IMR-90 (cell line): ENCODE measurements at regions not wholly inside any gene's neighbourhood (a gene's known extent, or its start where the extent isn't known, plus 50 kb on each side); places are given as distances from the start of the nearest gene placed in this dataset.

Experiments
- ATAC-seq: fragments of 200-7000 bp; cut with Tn5 transposase; 2 replicates; pipeline ENCODE4 v1.9.1; 2020; ENCODE audit warnings: low read depth, mild to moderate bottlenecking, moderate library complexity
- BruUV-seq: library from RNA; stranded (reverse); fragments of 400-500 nt; replicated peaks from 2 replicates; lab custom pipeline; 2021; lab: Mats Ljungman, UMichigan
- CTCF ChIA-PET: fragments of 300-600 bp; formaldehyde crosslinking; extraction: SDS; loops from one replicate; lab custom pipeline; 2021; ENCODE audit warnings: antibody characterized with exemption; lab: Yijun Ruan, JAX
- POLR2A ChIA-PET: fragments of 300-600 bp; sonication (Branson Sonifier 250); formaldehyde crosslinking; loops from one replicate; lab custom pipeline; 2022; ENCODE audit warnings: antibody characterized with exemption; ENCODE audit not compliant: unreplicated experiment; lab: Charles Lee
- DNase-seq: peaks from one replicate; pipeline ENCODE4 v3.0.0; 2013
- H2AFZ ChIP-seq: replicated peaks from 2 replicates; pipeline ENCODE3; 2013; ENCODE audit warnings: low read length, mild to moderate bottlenecking; ENCODE audit not compliant: poor library complexity
- H2AK5ac ChIP-seq: 2 replicates; pipeline ENCODE4 v1.6.1; 2013; ENCODE audit warnings: low read depth, low read length, inconsistent platforms
- H2AK9ac ChIP-seq: replicated peaks from 2 replicates; pipeline ENCODE3; 2013; ENCODE audit warnings: mild to moderate bottlenecking, low read depth, low read length, moderate library complexity; ENCODE audit not compliant: poor library complexity
- H2BK120ac ChIP-seq: 2 replicates; pipeline ENCODE4 v1.6.1; 2013; ENCODE audit warnings: low read depth, low read length, inconsistent platforms
- H2BK15ac ChIP-seq: 3 replicates; pipeline ENCODE4 v1.6.1; 2013; ENCODE audit warnings: low read depth, low read length, inconsistent platforms
- H2BK20ac ChIP-seq: 2 replicates; pipeline ENCODE4 v1.6.1; 2013; ENCODE audit warnings: low read depth, mild to moderate bottlenecking, inconsistent platforms, low read length, moderate library complexity
- H2BK5ac ChIP-seq: 2 replicates; pipeline ENCODE4 v1.6.1; 2013; ENCODE audit warnings: mild to moderate bottlenecking, low read depth, low read length, inconsistent platforms; ENCODE audit not compliant: poor library complexity, severe bottlenecking
- H3K14ac ChIP-seq: replicated peaks from 2 replicates; pipeline ENCODE4 v1.6.1; 2013; ENCODE audit warnings: low read depth, low read length, inconsistent platforms
- H3K18ac ChIP-seq: 2 replicates; pipeline ENCODE4 v1.6.1; 2013; ENCODE audit warnings: low read depth, low read length, control low read depth
- H3K23ac ChIP-seq: 2 replicates; pipeline ENCODE4 v1.6.1; 2013; ENCODE audit warnings: low read depth, low read length, inconsistent platforms
- H3K27ac ChIP-seq: 2 replicates; pipeline ENCODE4 v1.5.1; 2013; ENCODE audit warnings: mild to moderate bottlenecking, control low read depth, low read length; ENCODE audit not compliant: insufficient read depth
- H3K27me3 ChIP-seq: 2 replicates; pipeline ENCODE4 v1.6.1; 2013; ENCODE audit warnings: low read length; ENCODE audit not compliant: control insufficient read depth, insufficient read depth
- H3K36me3 ChIP-seq: 2 replicates; pipeline ENCODE4 v1.6.1; 2013; ENCODE audit warnings: low read length, mixed read lengths; ENCODE audit not compliant: control insufficient read depth, insufficient read depth
- H3K4ac ChIP-seq: 2 replicates; pipeline ENCODE4 v1.6.1; 2013; ENCODE audit warnings: low read depth, low read length, inconsistent platforms
- H3K4me1 ChIP-seq: 2 replicates; pipeline ENCODE4 v1.6.1; 2013; ENCODE audit warnings: low read length, mixed read lengths; ENCODE audit not compliant: control insufficient read depth, insufficient read depth
- H3K4me2 ChIP-seq: 2 replicates; pipeline ENCODE4 v1.6.1; 2013; ENCODE audit warnings: low read depth, mild to moderate bottlenecking, control low read depth, low read length, moderate library complexity
- H3K4me3 ChIP-seq: 2 replicates; pipeline ENCODE4 v1.5.1; 2013; ENCODE audit warnings: low read depth, mild to moderate bottlenecking, control low read depth, low read length, moderate library complexity; ENCODE audit not compliant: insufficient read depth
- H3K56ac ChIP-seq: 2 replicates; pipeline ENCODE4 v1.6.1; 2013; ENCODE audit warnings: low read length, inconsistent platforms; ENCODE audit not compliant: insufficient read depth; ENCODE audit errors: extremely low read depth
- H3K79me1 ChIP-seq, 2 experiments: 2 replicates each; pipeline ENCODE4 v1.6.1; 2013; ENCODE audit warnings: low read length in 2 of 2, inconsistent platforms in 1 of 2, low read depth in 1 of 2
- H3K9ac ChIP-seq: 2 replicates; pipeline ENCODE4 v1.6.1; 2013; ENCODE audit warnings: low read depth, low read length, control low read depth
- H3K9me1 ChIP-seq: 2 replicates; pipeline ENCODE4 v1.6.1; 2013; ENCODE audit warnings: low read length, inconsistent platforms; ENCODE audit not compliant: insufficient read depth
- H3K9me3 ChIP-seq: 2 replicates; pipeline ENCODE4 v1.6.1; 2013; ENCODE audit warnings: low read length; ENCODE audit not compliant: control insufficient read depth, insufficient read depth
- H4K20me1 ChIP-seq: 2 replicates; pipeline ENCODE4 v1.6.1; 2013; ENCODE audit warnings: low read length, inconsistent platforms; ENCODE audit not compliant: insufficient read depth
- H4K5ac ChIP-seq: 2 replicates; pipeline ENCODE4 v1.6.1; 2013; ENCODE audit warnings: mild to moderate bottlenecking, low read depth, low read length, control low read depth
- H4K8ac ChIP-seq, 2 experiments: 2 replicates each; pipeline ENCODE4 v1.6.1; 2013; ENCODE audit warnings: low read depth in 2 of 2, low read length in 2 of 2, control low read depth in 1 of 2, inconsistent platforms in 1 of 2
- H4K91ac ChIP-seq: 2 replicates; pipeline ENCODE4 v1.6.1; 2013; ENCODE audit warnings: low read depth, low read length, inconsistent platforms; ENCODE audit not compliant: insufficient read depth
- FOS ChIP-seq: fragments of 150-350 bp; IDR thresholded peaks from 2 replicates; pipeline ENCODE4 v1.6.1; 2016; ENCODE audit warnings: low read depth, low read length
- NFE2L2 ChIP-seq: fragments of 150-350 bp; IDR thresholded peaks from 2 replicates; pipeline ENCODE4 v1.6.1; 2016; ENCODE audit warnings: low read depth, mild to moderate bottlenecking, low read length
- WGBS, 2 experiments: methylation state at CpG; one replicate each; pipeline versions ENCODE4 v1.1.5 to v1.1.7; 2013; ENCODE audit warnings: missing lambda C conversion rate in 2 of 2; ENCODE audit not compliant: insufficient read length in 1 of 2; ENCODE audit errors: extremely low coverage in 2 of 2; 5-methylcytosine and 5-hydroxymethylcytosine counted together
- dilution Hi-C: fragments of 300-500 bp; cut with HindIII; formaldehyde crosslinking; loops from one replicate; pipeline ENCODE4 v1.14.3; 2018; ENCODE audit warnings: low sequenced_read_pairs; ENCODE audit not compliant: unreplicated experiment
- in situ Hi-C: fragments of 300-500 bp; cut with MboI; formaldehyde crosslinking; loops from 3 replicates; pipeline ENCODE4 v1.14.3; 2019; ENCODE audit warnings: low sequenced_read_pairs, inconsistent platforms, mixed read lengths
- intact Hi-C: fragments of 100-400 bp; cut with micrococcal nuclease; formaldehyde crosslinking; loops from 2 replicates; pipeline ENCODE4 v1.10.0; 2022

GRCh38 chr22:26777156-26777801, 119.9 kb downstream of the MIAT start:
- Histone ChIP-seq H3K23ac (no peak overlapping the region), H3K27me3 (no peaks in the 10 kb centered on the region), H2AK9ac (no peak overlapping the region), H3K4me2 (no peak overlapping the region), H4K20me1 (no peaks in the 10 kb centered on the region), H3K27ac (no peak overlapping the region), H4K5ac (no peak overlapping the region), H2BK120ac (no peak overlapping the region), H4K8ac (no peak overlapping the region), H3K4me1 (no peaks in the 10 kb centered on the region), H3K4ac (no peak overlapping the region), H2BK15ac (no peak overlapping the region), H2AK5ac (no peak overlapping the region), H3K9ac (no peak overlapping the region), H4K91ac (no peak overlapping the region), H2AFZ (no peak overlapping the region), H3K9me3 (peaks cover 7% of the 10 kb centered on the region), H3K9me1 (0 out of 2 replicates have a peak, but pooled peaks cover 4% of the 10 kb centered on the region), H3K36me3 (peaks cover 5% of the 10 kb centered on the region), H2BK20ac (no peak overlapping the region), H3K14ac (no peak overlapping the region), H3K18ac (no peak overlapping the region), H3K56ac (no peak overlapping the region; the same call in 1 of the 2 replicates), H3K79me1 (no peaks in the 10 kb centered on the region), H2BK5ac (no peak overlapping the region), H3K4me3 (no peak overlapping the region)
- no TSS peak for BruUV-seq
- CTCF ChIA-PET: no interaction called here
- in situ Hi-C loops (no loop called here), intact Hi-C loops (no loop called here), dilution Hi-C loops (no loop called here)
- no peak for TF ChIP-seq FOS
- TF ChIP-seq NFE2L2: peak; percentile 63; the same call in 1 of the 2 replicates
- POLR2A ChIA-PET: no interaction called here
- peak; percentile 40; the same call in 1 of the 2 replicates for ATAC-seq
- DNase-seq: peak; percentile 5
- WGBS, 2 experiments: 40% methylated on average over 2 of the region's 6 CpGs; no CpG with 5 or more reads in 1 of the 2 experiments
